ENCODE measurements at regions not wholly inside any gene's neighbourhood (a gene's known extent, or its start where the extent isn't known, plus 50 kb on each side); places are given as distances from the start of the nearest gene placed in this dataset.

- DNase-seq (ENCODE audit: low read depth), result no peak
- H3K4me3 ChIP-seq (ENCODE audit: low read depth, low read length), result no peak overlapping the region
- TF ChIP-seq, protein P1, sequence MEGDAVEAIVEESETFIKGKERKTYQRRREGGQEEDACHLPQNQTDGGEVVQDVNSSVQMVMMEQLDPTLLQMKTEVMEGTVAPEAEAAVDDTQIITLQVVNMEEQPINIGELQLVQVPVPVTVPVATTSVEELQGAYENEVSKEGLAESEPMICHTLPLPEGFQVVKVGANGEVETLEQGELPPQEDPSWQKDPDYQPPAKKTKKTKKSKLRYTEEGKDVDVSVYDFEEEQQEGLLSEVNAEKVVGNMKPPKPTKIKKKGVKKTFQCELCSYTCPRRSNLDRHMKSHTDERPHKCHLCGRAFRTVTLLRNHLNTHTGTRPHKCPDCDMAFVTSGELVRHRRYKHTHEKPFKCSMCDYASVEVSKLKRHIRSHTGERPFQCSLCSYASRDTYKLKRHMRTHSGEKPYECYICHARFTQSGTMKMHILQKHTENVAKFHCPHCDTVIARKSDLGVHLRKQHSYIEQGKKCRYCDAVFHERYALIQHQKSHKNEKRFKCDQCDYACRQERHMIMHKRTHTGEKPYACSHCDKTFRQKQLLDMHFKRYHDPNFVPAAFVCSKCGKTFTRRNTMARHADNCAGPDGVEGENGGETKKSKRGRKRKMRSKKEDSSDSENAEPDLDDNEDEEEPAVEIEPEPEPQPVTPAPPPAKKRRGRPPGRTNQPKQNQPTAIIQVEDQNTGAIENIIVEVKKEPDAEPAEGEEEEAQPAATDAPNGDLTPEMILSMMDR (IDR thresholded peaks at IDR 0.05; ENCODE audit: low read depth, low read length, missing control alignments), result no peak
These were observed 539.3 kb downstream of the METTL4 start for GRCh38 chr18:2032036-2032435.

DNA sequence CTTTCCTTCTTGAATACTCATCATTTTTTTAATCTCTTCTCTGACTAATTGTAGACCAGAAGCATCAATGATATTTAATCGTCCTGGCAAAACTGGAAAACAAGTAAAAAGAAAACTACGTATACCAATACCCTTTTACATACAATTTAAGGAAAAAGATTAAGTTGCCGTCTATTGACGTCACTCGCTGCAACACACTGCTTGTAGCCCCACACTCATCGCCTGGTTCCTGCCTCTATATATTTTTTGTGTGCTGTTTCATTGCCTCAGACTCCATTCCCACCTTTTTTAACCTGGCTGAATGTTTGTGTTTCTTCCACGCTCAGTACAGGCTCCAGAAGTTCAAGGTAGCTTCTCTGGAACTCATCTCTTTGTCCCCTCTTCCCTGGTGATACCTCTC is 536.2 kb downstream of the METTL4 start:
- no peak overlapping the region for H3K4me3 ChIP-seq (ENCODE audit: low read depth, low read length)
- no peak for DNase-seq (ENCODE audit: low read depth)
- TF ChIP-seq, protein P1 (IDR thresholded peaks at IDR 0.05; ENCODE audit: low read depth, low read length, missing control alignments), result no peak

- no peak for DNase-seq (ENCODE audit: low read depth)
- H3K4me3 ChIP-seq (ENCODE audit: low read depth, low read length), result no peak overlapping the region
- TF ChIP-seq, protein P1 (IDR thresholded peaks at IDR 0.05; ENCODE audit: low read depth, low read length, missing control alignments), result no peak
These were observed 535.2 kb downstream of the METTL4 start for GRCh38 chr18:2036086-2036485.

GRCh38 chr18:2040279-2040678 is 531.0 kb downstream of the METTL4 start:
- no peak for DNase-seq (ENCODE audit: low read depth)
- TF ChIP-seq, protein P1 (IDR thresholded peaks at IDR 0.05; ENCODE audit: low read depth, low read length, missing control alignments), result no peak
- no peak overlapping the region for H3K4me3 ChIP-seq (ENCODE audit: low read depth, low read length)

DNA sequence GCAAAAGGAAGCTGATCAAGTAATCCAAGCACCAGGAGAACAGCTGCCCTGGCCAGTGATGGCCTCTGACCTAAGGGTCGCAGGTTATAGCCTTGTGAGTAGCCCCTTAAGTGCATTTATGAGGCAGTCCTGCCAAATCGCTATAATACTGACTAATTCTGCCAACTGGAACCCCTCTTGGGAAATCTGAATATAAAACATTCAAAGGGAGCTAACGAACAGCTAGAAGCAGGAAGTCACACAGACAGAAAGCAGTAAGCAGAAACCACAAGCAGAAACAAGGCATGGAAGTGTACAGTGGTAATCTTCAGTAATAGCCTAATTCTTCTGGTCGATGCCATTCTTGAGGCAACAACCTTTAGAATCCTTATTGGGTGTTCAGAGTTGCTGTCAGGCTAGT is 521.3 kb downstream of the METTL4 start:
- H3K4me3 ChIP-seq (ENCODE audit: low read depth, low read length), result no peak overlapping the region
- no peak for DNase-seq (ENCODE audit: low read depth)
- TF ChIP-seq, protein P1 (IDR thresholded peaks at IDR 0.05; ENCODE audit: low read depth, low read length, missing control alignments), result no peak

DNA sequence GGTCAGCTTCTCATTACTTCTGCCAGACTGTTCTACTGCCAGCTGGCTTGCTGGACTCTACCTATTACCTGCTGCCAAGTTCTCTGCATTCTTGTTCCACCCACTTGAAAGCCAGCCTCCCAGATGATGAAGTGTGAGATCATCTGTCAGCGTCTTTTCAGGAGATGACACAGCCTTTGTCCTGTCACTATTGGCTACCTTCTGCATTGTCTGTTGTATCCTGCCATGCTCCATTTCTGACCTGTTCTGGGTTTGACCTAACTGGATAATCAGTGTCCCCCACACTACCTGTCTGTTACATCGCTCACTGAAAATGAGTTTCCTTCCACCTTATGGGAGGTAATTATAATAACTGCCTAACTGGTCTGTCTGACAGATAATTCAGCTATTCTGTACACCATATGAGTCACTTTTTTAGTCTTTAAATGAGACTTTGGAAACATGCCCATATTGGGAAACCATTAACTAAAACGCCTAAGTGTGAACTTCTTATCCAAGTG is 520.6 kb downstream of the METTL4 start:
- no peak overlapping the region for H3K4me3 ChIP-seq (ENCODE audit: low read depth, low read length)
- TF ChIP-seq, protein P1 (IDR thresholded peaks at IDR 0.05; ENCODE audit: low read depth, low read length, missing control alignments), result no peak
- DNase-seq (ENCODE audit: low read depth), result no peak

DNA sequence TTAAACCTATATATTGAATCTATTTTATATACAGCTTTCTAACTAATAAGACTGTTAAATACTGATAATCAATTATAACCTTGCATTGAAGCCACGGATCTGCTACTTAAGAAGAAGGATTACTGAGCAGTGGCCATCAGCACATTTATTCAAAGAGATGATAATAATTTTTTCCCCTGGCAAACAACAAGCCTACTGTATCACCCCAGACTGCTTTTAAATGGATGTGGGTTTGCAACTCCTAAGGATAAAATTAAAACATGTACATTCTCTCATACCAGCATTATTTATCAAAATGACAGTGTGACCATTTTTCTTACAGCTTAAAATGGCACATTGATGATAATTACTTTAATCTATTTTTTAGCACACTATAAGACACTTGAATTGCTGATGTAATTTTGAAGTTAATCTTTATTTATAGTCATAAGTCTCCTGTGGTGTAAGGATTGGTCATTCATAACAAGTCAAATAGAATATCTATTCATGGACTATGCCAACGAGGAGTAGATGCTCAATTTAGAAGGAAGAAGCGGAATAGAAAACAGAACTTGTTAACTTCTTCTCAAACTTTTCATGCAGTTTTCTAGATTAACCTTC is 517.7 kb downstream of the METTL4 start:
- TF ChIP-seq, protein P1 (IDR thresholded peaks at IDR 0.05; ENCODE audit: low read depth, low read length, missing control alignments), result no peak
- no peak overlapping the region for H3K4me3 ChIP-seq (ENCODE audit: low read depth, low read length)
- no peak for DNase-seq (ENCODE audit: low read depth)

Data from GM12864 (cell line).